Keratinocyte (primary cell): ENCODE measurements at regions not wholly inside any gene's neighbourhood (a gene's known extent, or its start where the extent isn't known, plus 50 kb on each side); places are given as distances from the start of the nearest gene placed in this dataset.

ENCODE experiments used
- DNase-seq: peaks from one replicate; pipeline ENCODE4 v3.0.0-alpha.2; 2011; ENCODE audit warnings: low read depth, missing footprints, low spot score
- FAIRE-seq: peaks from 2 replicates; lab custom pipeline; 2011; peaks lifted over from hg19 to GRCh38; lab: Jason Lieb, UNC
- H2AFZ ChIP-seq: 2 replicates; pipeline ENCODE4 v1.6.0; 2012; ENCODE audit warnings: low read length, control low read depth, inconsistent platforms; ENCODE audit not compliant: control insufficient read depth
- H3K27ac ChIP-seq: 2 replicates; pipeline ENCODE4 v1.5.1; 2011; ENCODE audit warnings: low read length; ENCODE audit not compliant: control insufficient read depth, insufficient read depth
- H3K27me3 ChIP-seq: 3 replicates; pipeline ENCODE4 v1.6.0; 2011; ENCODE audit warnings: low read length; ENCODE audit not compliant: control insufficient read depth, insufficient read depth; ENCODE audit errors: extremely low read depth
- H3K36me3 ChIP-seq, 2 experiments: 2 replicates in 1 of 2; 3 replicates in 1 of 2; pipeline ENCODE4 v1.5.1; 2011; ENCODE audit warnings: low read length in 2 of 2, mild to moderate bottlenecking in 1 of 2; ENCODE audit not compliant: control insufficient read depth in 2 of 2, insufficient read depth in 2 of 2; ENCODE audit errors: extremely low read depth in 1 of 2
- H3K4me1 ChIP-seq: 3 replicates; pipeline ENCODE4 v1.5.1; 2011; ENCODE audit warnings: low read length; ENCODE audit not compliant: control insufficient read depth, insufficient read depth; ENCODE audit errors: extremely low read depth
- H3K4me2 ChIP-seq: 3 replicates; pipeline ENCODE4 v1.6.0; 2011; ENCODE audit warnings: low read depth, low read length; ENCODE audit not compliant: control insufficient read depth, insufficient read depth; ENCODE audit errors: extremely low read depth
- H3K4me3 ChIP-seq, 3 experiments: fragments of 200-600 bp in 1 of 3; sonication (generic) in 1 of 3; 2 replicates in 2 of 3; 3 replicates in 1 of 3; pipeline ENCODE4 v1.5.1; 2011 to 2016; ENCODE audit warnings: low read length in 3 of 3, mild to moderate bottlenecking in 3 of 3, control low read depth in 2 of 3, inconsistent platforms in 1 of 3, low read depth in 1 of 3, mixed read lengths in 1 of 3, mixed run types in 1 of 3, moderate library complexity in 1 of 3; ENCODE audit not compliant: control insufficient read depth in 2 of 3, insufficient read depth in 2 of 3; ENCODE audit errors: extremely low read depth in 1 of 3
- H3K79me2 ChIP-seq: 2 replicates; pipeline ENCODE4 v1.6.0; 2012; ENCODE audit warnings: low read length; ENCODE audit not compliant: control insufficient read depth, insufficient read depth
- H3K9ac ChIP-seq: 3 replicates; pipeline ENCODE4 v1.6.0; 2011; ENCODE audit warnings: low read length; ENCODE audit not compliant: control insufficient read depth, insufficient read depth; ENCODE audit errors: extremely low read depth
- H3K9me1 ChIP-seq: 3 replicates; pipeline ENCODE4 v1.6.0; 2011; ENCODE audit warnings: low read length; ENCODE audit not compliant: control insufficient read depth, insufficient read depth; ENCODE audit errors: extremely low read depth
- H3K9me3 ChIP-seq: 2 replicates; pipeline ENCODE4 v1.5.1; 2012; ENCODE audit warnings: low read depth, low read length; ENCODE audit not compliant: control insufficient read depth
- H4K20me1 ChIP-seq: 3 replicates; pipeline ENCODE4 v1.6.0; 2011; ENCODE audit warnings: low read length; ENCODE audit not compliant: control insufficient read depth, insufficient read depth; ENCODE audit errors: extremely low read depth
- EZH2 ChIP-seq: IDR thresholded peaks from one replicate; pipeline ENCODE4 v1.6.1; 2012; ENCODE audit warnings: inconsistent platforms, mild to moderate bottlenecking, low read length, moderate library complexity
- dilution Hi-C: fragments of 300-500 bp; cut with MboI; formaldehyde crosslinking; loops from one replicate; pipeline ENCODE4 v1.7.0; 2020; ENCODE audit warnings: low sequenced_read_pairs; ENCODE audit not compliant: extremely low pct_ligation_motif_present
- TF ChIP-seq, protein P1 (sequence below), 3 experiments: IDR thresholded peaks in 1 of 3; conservative IDR thresholded peaks in 1 of 3; optimal IDR thresholded peaks in 1 of 3; 2 replicates in 2 of 3; 3 replicates in 1 of 3; pipeline versions ENCODE3 to v1.5.1; 2011; ENCODE audit warnings: low read length in 3 of 3, mild to moderate bottlenecking in 3 of 3, moderate library complexity in 2 of 3, control low read depth in 1 of 3, inconsistent platforms in 1 of 3; ENCODE audit not compliant: insufficient read depth in 2 of 3; ENCODE audit errors: extremely low read depth in 1 of 3

DNA sequence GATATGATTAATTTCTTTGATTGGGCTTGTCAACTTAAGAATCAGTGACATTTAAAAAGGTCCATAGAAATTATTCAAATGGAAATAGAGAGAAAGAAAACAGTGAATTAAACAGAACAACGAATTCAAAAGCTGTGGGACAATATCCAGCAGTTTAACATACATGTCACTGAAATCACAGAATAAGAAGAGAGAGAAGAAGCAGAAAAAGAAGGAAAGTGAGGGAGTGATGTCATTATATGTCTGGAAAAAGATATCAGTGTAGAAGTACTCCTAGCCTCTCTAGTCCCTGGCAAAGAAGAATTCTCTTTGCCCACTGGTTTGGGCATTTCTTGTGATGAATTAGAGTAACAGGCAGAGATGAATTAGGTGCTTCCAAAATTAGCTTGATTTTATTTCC is 109.2 kb upstream of the ABCA1 start:
- no peak overlapping the region for H3K4me2 ChIP-seq
- no peak overlapping the region for H3K27ac ChIP-seq
- H3K9ac ChIP-seq, result no peak overlapping the region
- FAIRE-seq, result no peak
- H3K9me3 ChIP-seq, result no peaks in the 10 kb centered on the region
- H3K27me3 ChIP-seq, result no peaks in the 10 kb centered on the region
- H3K4me3 ChIP-seq, result no peak overlapping the region
- H3K79me2 ChIP-seq, result no peaks in the 10 kb centered on the region
- H4K20me1 ChIP-seq, result no peaks in the 10 kb centered on the region
- TF ChIP-seq, protein P1, sequence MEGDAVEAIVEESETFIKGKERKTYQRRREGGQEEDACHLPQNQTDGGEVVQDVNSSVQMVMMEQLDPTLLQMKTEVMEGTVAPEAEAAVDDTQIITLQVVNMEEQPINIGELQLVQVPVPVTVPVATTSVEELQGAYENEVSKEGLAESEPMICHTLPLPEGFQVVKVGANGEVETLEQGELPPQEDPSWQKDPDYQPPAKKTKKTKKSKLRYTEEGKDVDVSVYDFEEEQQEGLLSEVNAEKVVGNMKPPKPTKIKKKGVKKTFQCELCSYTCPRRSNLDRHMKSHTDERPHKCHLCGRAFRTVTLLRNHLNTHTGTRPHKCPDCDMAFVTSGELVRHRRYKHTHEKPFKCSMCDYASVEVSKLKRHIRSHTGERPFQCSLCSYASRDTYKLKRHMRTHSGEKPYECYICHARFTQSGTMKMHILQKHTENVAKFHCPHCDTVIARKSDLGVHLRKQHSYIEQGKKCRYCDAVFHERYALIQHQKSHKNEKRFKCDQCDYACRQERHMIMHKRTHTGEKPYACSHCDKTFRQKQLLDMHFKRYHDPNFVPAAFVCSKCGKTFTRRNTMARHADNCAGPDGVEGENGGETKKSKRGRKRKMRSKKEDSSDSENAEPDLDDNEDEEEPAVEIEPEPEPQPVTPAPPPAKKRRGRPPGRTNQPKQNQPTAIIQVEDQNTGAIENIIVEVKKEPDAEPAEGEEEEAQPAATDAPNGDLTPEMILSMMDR (optimal IDR thresholded peaks at IDR 0.05 in 1 of 3, IDR thresholded peaks at IDR 0.05 in 1 of 3, conservative IDR thresholded peaks at IDR 0.05 in 1 of 3; ENCODE audit: extremely low read depth in 1 of 3, insufficient read depth in 2 of 3, low read length in 3 of 3), result no peak
- no peak for TF ChIP-seq EZH2
- dilution Hi-C loops, result no loop called here
- no peak overlapping the region for H2AFZ ChIP-seq
- no peaks in the 10 kb centered on the region for H3K36me3 ChIP-seq
- peaks cover 4% of the 10 kb centered on the region for H3K4me1 ChIP-seq
- H3K9me1 ChIP-seq, result no peaks in the 10 kb centered on the region
- no peak for DNase-seq

GRCh38 chr9:105038051-105038450 is 110.1 kb upstream of the ABCA1 start:
- no peak for FAIRE-seq
- H3K4me3 ChIP-seq, result no peak overlapping the region

More at GRCh38 chr9:105038051-105038450, 110.1 kb upstream of the ABCA1 start:
- Histone ChIP-seq H3K27me3 (no peaks in the 10 kb centered on the region), H3K27ac (no peak overlapping the region), H3K9me1 (no peaks in the 10 kb centered on the region), H2AFZ (no peak overlapping the region), H3K4me1 (peaks cover 4% of the 10 kb centered on the region), H3K9ac (no peak overlapping the region), H3K36me3 (no peaks in the 10 kb centered on the region), H4K20me1 (no peaks in the 10 kb centered on the region), H3K79me2 (no peaks in the 10 kb centered on the region), H3K4me2 (no peak overlapping the region), H3K9me3 (no peaks in the 10 kb centered on the region)
- TF ChIP-seq, protein P1 (optimal IDR thresholded peaks at IDR 0.05 in 1 of 3, IDR thresholded peaks at IDR 0.05 in 1 of 3, conservative IDR thresholded peaks at IDR 0.05 in 1 of 3; ENCODE audit: extremely low read depth in 1 of 3, insufficient read depth in 2 of 3, low read length in 3 of 3), result no peak
- no peak for TF ChIP-seq EZH2
- dilution Hi-C loops, result no loop called here
- no peak for DNase-seq
